ENCODE measurements at regions not wholly inside any gene's neighbourhood (a gene's known extent, or its start where the extent isn't known, plus 50 kb on each side); places are given as distances from the start of the nearest gene placed in this dataset.

- H3K4me1 Mint-ChIP-seq = peaks cover 0 to 3% (median 0%) of the 10 kb centered on the region in 3 donors
- no peak overlapping the region for H3K27ac Mint-ChIP-seq
- H3K9me3 Mint-ChIP-seq = no peaks in the 10 kb centered on the region
- H3K4me3 Mint-ChIP-seq = no peak overlapping the region
- H3K27me3 Mint-ChIP-seq = no peaks in the 10 kb centered on the region
- H3K36me3 Mint-ChIP-seq = peaks cover 1% of the 10 kb centered on the region
Observed at GRCh38 chr2:16548036-16548435, 117.6 kb downstream of the CYRIA start.

- no peaks in the 10 kb centered on the region for H3K27me3 Mint-ChIP-seq
- peaks cover 1% of the 10 kb centered on the region for H3K36me3 Mint-ChIP-seq
- H3K9me3 Mint-ChIP-seq = no peaks in the 10 kb centered on the region
- peaks cover 0 to 3% (median 0%) of the 10 kb centered on the region in 3 donors for H3K4me1 Mint-ChIP-seq
- H3K4me3 Mint-ChIP-seq = no peak overlapping the region
- no peak overlapping the region for H3K27ac Mint-ChIP-seq
Observed at GRCh38 chr2:16546128-16546754, 119.4 kb downstream of the CYRIA start.

DNA sequence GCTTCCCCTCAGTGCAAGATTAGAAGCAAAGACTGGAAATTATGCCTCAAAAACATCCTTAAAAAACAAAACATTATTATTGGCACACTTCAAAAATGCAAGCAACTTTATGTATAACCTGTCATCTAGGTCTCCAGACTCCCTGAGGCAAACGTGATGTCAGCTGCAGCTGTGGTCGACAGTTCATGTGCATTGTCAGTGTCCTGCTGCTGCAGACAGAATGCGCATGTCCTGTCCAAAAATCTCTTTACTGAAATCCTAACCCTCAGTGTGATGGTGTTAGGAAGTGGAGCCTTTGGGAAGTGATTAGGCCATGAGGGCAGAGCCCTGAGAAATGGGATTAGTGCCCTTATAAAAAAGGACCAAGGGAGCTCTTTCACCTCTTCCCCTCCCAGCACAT is 126.9 kb downstream of the CYRIA start:
- H3K9me3 Mint-ChIP-seq = peaks cover 0 to 2% (median 0%) of the 10 kb centered on the region in 3 donors
- H3K27me3 Mint-ChIP-seq = peaks cover 10% of the 10 kb centered on the region
- no peak overlapping the region for H3K27ac Mint-ChIP-seq
- no peaks in the 10 kb centered on the region for H3K36me3 Mint-ChIP-seq
- H3K4me1 Mint-ChIP-seq = no peaks in the 10 kb centered on the region
- no peak overlapping the region for H3K4me3 Mint-ChIP-seq

DNA sequence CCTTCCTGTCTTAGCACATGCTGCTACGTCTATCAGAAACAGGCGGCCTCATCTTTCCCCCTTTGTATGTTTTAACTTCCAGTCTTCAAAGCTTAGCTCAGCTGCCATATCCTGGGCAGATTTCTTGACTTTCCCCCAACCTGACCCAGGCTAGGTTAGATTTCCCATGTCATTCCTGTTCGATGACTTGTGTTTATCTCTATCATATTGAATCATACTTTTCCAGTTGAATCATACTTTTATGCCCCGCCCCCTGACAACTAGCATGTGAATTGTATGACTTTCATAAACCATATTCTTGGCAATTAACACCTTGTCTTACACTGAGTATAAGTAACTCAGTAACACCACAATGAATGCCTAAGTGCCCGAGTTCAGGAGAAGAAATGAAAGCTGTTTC is 128.3 kb downstream of the CYRIA start:
- Mint-ChIP-seq H3K4me1 (no peaks in the 10 kb centered on the region), H3K4me3 (no peak overlapping the region), H3K27ac (no peak overlapping the region), H3K9me3 (peaks cover 0 to 2% (median 0%) of the 10 kb centered on the region in 3 donors), H3K27me3 (peaks cover 10% of the 10 kb centered on the region), H3K36me3 (no peaks in the 10 kb centered on the region)

DNA sequence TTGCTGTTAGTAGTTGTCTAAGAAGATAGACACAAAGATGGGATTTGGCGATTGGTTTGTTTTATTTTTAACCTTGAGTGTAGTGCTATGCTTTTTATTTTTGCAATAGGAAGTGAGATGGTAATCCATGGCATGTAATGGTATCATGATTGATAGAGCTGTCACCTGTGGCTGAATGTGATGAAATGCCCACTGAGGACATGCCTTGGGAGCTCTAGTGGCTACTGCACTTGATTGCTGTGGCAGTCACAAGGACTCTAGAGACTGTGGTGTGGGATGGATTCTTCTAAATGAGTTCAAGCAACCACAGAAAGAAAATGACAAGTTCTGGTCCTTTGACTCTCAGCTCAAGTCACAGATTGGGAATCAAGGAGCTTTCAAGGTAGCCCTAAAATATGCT is 139.4 kb downstream of the CYRIA start:
- Mint-ChIP-seq H3K27me3 (peaks cover 9% of the 10 kb centered on the region), H3K9me3 (no peaks in the 10 kb centered on the region), H3K4me1 (no peaks in the 10 kb centered on the region), H3K27ac (peak overlapping the region in 1 of 3 donors; percentile 0), H3K4me3 (peak overlapping the region in 1 of 4 donors; percentile 10), H3K36me3 (no peaks in the 10 kb centered on the region)

- Mint-ChIP-seq H3K9me3 (no peaks in the 10 kb centered on the region), H3K4me1 (no peaks in the 10 kb centered on the region), H3K27ac (no peak overlapping the region), H3K36me3 (no peaks in the 10 kb centered on the region), H3K27me3 (peaks cover 6% of the 10 kb centered on the region), H3K4me3 (no peak overlapping the region)
Observed at GRCh38 chr2:16525265-16525887, 140.3 kb downstream of the CYRIA start.

GRCh38 chr2:16523711-16524110 is 141.9 kb downstream of the CYRIA start:
- Mint-ChIP-seq H3K27me3 (peaks cover 7% of the 10 kb centered on the region), H3K27ac (no peak overlapping the region), H3K36me3 (no peaks in the 10 kb centered on the region), H3K4me1 (no peaks in the 10 kb centered on the region), H3K9me3 (no peaks in the 10 kb centered on the region), H3K4me3 (no peak overlapping the region)

DNA sequence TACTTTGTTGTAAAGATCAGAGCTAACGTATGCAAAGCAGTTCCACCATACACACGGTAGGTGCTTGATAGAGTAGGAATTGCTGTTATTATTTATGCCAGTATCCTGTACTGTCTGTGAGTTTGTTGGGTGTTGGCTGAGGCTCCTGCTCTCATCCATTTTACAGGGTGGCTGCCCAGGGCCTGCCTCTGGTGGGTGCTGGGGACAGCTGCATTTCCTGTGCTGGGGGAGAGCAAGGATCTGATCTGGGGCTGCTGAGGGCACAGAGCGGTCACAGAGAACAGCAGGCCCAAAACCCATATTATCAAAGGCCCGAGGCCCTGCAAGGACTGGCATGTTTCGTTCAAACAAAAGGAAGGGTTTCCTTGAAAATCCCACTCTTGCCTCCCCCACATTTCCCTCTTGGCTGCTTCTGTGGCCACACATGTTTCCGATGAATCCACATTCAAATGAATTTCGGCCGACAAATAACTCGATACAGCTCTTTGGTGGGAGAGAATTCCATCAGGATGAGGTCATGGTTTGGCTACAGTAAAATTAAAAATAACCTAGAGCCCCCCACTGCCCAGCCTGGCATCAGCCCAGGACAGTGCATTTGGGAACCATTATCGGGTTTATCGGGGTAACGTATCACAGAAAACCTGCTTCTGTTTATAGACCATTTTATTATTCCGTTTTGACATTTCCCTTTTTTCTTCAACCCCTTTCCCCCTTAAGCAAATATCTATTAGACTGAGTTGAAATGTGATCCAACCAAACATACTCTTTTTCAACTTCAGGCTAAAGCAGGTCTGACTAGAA is 143.4 kb downstream of the CYRIA start:
- Mint-ChIP-seq H3K4me1 (no peaks in the 10 kb centered on the region), H3K4me3 (no peak overlapping the region), H3K27me3 (peaks cover 10% of the 10 kb centered on the region), H3K9me3 (no peaks in the 10 kb centered on the region), H3K36me3 (no peaks in the 10 kb centered on the region), H3K27ac (no peak overlapping the region)

GRCh38 chr2:16520891-16521290 is 144.7 kb downstream of the CYRIA start:
- Mint-ChIP-seq H3K27ac (no peak overlapping the region), H3K27me3 (peaks cover 10% of the 10 kb centered on the region), H3K36me3 (no peaks in the 10 kb centered on the region), H3K4me1 (no peaks in the 10 kb centered on the region), H3K4me3 (no peak overlapping the region), H3K9me3 (no peaks in the 10 kb centered on the region)

DNA sequence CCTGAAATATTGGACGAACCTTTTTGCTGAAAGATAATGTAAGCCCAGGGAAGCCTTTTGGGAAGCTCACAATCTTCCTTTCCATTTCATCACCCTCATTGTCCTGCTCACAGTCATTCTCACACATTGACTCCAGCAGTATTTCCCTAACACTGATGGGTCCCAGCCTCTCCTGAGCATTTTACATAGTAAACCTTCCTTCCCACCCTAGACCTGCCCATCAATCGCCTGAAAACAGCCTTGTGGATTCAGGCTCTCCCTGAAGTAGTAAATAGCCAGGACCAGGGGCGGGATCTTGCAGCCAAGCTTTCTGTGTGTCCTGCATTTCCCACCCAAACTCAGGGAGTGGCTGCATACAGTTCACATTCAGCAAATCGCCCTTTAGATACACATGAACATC is 149.9 kb downstream of the CYRIA start:
- H3K36me3 Mint-ChIP-seq = no peaks in the 10 kb centered on the region
- H3K27me3 Mint-ChIP-seq = peaks cover 9% of the 10 kb centered on the region
- H3K9me3 Mint-ChIP-seq = no peaks in the 10 kb centered on the region
- H3K4me3 Mint-ChIP-seq = no peak overlapping the region
- no peak overlapping the region for H3K27ac Mint-ChIP-seq
- H3K4me1 Mint-ChIP-seq = no peaks in the 10 kb centered on the region

- Mint-ChIP-seq H3K36me3 (no peaks in the 10 kb centered on the region), H3K27me3 (peaks cover 23% of the 10 kb centered on the region), H3K9me3 (no peaks in the 10 kb centered on the region), H3K4me1 (peaks cover 0 to 2% (median 0%) of the 10 kb centered on the region in 3 donors), H3K27ac (no peak overlapping the region), H3K4me3 (no peak overlapping the region)
Observed at GRCh38 chr2:16513626-16514025, 152.0 kb downstream of the CYRIA start.

GRCh38 chr2:16511041-16511440 is 154.6 kb downstream of the CYRIA start:
- Mint-ChIP-seq H3K4me3 (no peak overlapping the region), H3K27me3 (peaks cover 32% of the 10 kb centered on the region), H3K27ac (no peak overlapping the region), H3K4me1 (peaks cover 0 to 2% (median 0%) of the 10 kb centered on the region in 3 donors), H3K9me3 (no peaks in the 10 kb centered on the region), H3K36me3 (no peaks in the 10 kb centered on the region)

GRCh38 chr2:16509042-16509441 is 156.6 kb downstream of the CYRIA start:
- Mint-ChIP-seq H3K27ac (no peak overlapping the region), H3K4me3 (peak overlapping the region in 1 of 4 donors; percentile 79), H3K36me3 (no peaks in the 10 kb centered on the region)

GRCh38 chr2:16508490-16508851 is 157.2 kb downstream of the CYRIA start:
- Mint-ChIP-seq H3K4me1 (peaks cover 0 to 2% (median 0%) of the 10 kb centered on the region in 3 donors), H3K36me3 (no peaks in the 10 kb centered on the region), H3K9me3 (no peaks in the 10 kb centered on the region), H3K27ac (no peak overlapping the region), H3K27me3 (peaks cover 30% of the 10 kb centered on the region), H3K4me3 (peak overlapping the region in 1 of 4 donors; percentile 79)

More at GRCh38 chr2:16509042-16509441, 156.6 kb downstream of the CYRIA start:
- peaks cover 29% of the 10 kb centered on the region for H3K27me3 Mint-ChIP-seq
- no peaks in the 10 kb centered on the region for H3K9me3 Mint-ChIP-seq
- H3K4me1 Mint-ChIP-seq = peaks cover 0 to 2% (median 0%) of the 10 kb centered on the region in 3 donors

DNA sequence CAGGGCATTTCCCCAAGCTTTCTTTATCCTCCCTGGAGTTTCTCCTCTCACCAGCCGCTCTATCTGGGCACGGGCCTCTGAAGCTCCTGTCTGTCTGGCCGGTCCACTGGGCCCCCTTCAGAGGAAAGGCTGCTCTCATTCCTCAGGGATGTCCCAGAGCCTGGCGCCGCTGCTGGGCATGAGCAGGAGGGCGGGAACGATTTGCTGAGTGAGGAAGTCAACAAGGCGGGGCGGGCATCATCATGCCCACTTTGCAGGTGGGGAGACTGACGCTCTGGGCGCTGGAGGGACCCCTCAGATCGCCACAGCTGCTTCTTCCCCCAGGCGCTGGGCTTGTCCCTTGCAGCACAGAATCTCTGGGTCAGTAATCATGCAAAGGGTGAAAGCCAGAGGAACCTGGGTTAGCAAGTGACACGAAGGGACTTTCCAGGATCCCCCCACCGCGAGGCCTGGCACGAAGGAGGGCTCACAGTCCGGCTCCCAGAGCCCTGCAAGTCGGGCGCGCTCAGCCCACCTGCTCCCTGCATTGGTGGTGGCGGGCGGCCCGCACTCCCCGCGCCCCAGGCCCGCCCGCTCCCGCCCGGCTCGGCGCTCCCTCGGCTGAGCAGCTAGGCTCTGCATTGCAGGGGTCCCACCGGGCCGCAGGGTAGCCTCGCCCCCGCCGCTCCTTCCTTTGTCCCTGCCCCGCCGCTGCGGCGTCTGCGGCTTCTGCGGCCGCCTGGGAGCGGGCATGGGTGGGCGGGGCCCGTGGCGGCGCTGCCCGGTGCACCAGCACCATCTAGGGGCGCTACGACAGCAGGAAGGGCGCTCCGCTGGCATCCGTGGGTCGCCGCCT is 157.8 kb downstream of the CYRIA start:
- peaks cover 0 to 2% (median 0%) of the 10 kb centered on the region in 3 donors for H3K4me1 Mint-ChIP-seq
- H3K27ac Mint-ChIP-seq = no peak overlapping the region
- H3K27me3 Mint-ChIP-seq = peaks cover 30% of the 10 kb centered on the region
- H3K9me3 Mint-ChIP-seq = no peaks in the 10 kb centered on the region
- no peaks in the 10 kb centered on the region for H3K36me3 Mint-ChIP-seq
- no peak overlapping the region for H3K4me3 Mint-ChIP-seq
